ENCODE measurements at regions not wholly inside any gene's neighbourhood (a gene's known extent, or its start where the extent isn't known, plus 50 kb on each side); places are given as distances from the start of the nearest gene placed in this dataset.
"Not testable (repeated sequence)": the region's sequence is repeated elsewhere in the genome, so short reads cannot be mapped to it uniquely, and the experiment has no call there.

GRCh38 chr15:38130205-38130567 is 122.5 kb upstream of the SPRED1 start:
- DNase-seq (ENCODE audit: low read depth) (peak; percentile 44), FAIRE-seq (no peak)
- no peak for TF ChIP-seq CTCF (IDR thresholded peaks at IDR 0.05; ENCODE audit: insufficient read depth, low read length, severe bottlenecking)
- Histone ChIP-seq H3K4me3 (ENCODE audit: low read depth, low read length) (no peak overlapping the region), H3K27me3 (ENCODE audit: control insufficient read depth, insufficient read depth, low read length) (no peaks in the 10 kb centered on the region), H3K36me3 (ENCODE audit: control insufficient read depth, insufficient read depth, low read length) (no peaks in the 10 kb centered on the region)

GRCh38 chr15:38130740-38131498 is 121.7 kb upstream of the SPRED1 start:
- no peaks in the 10 kb centered on the region for H3K36me3 ChIP-seq (ENCODE audit: control insufficient read depth, insufficient read depth, low read length)
- FAIRE-seq (peak; percentile 13), DNase-seq (ENCODE audit: low read depth) (peak; percentile 88)
- no peak overlapping the region for H3K4me3 ChIP-seq (ENCODE audit: low read depth, low read length)
- TF ChIP-seq CTCF (IDR thresholded peaks at IDR 0.05; ENCODE audit: insufficient read depth, low read length, severe bottlenecking), result no peak
- H3K27me3 ChIP-seq (ENCODE audit: control insufficient read depth, insufficient read depth, low read length), result no peaks in the 10 kb centered on the region

GRCh38 chr15:38134252-38134651 is 118.4 kb upstream of the SPRED1 start:
- no peaks in the 10 kb centered on the region for H3K27me3 ChIP-seq (ENCODE audit: control insufficient read depth, insufficient read depth, low read length)
- no peak overlapping the region for H3K4me3 ChIP-seq (ENCODE audit: low read depth, low read length)
- DNase-seq (ENCODE audit: low read depth) (no peak), FAIRE-seq (no peak)
- no peak for TF ChIP-seq CTCF (IDR thresholded peaks at IDR 0.05; ENCODE audit: insufficient read depth, low read length, severe bottlenecking)
- no peaks in the 10 kb centered on the region for H3K36me3 ChIP-seq (ENCODE audit: control insufficient read depth, insufficient read depth, low read length)

GRCh38 chr15:38142195-38142594 is 110.4 kb upstream of the SPRED1 start:
- not testable (repeated sequence) for H3K4me3 ChIP-seq (ENCODE audit: low read depth, low read length); FAIRE-seq; H3K36me3 ChIP-seq (ENCODE audit: control insufficient read depth, insufficient read depth, low read length); H3K27me3 ChIP-seq (ENCODE audit: control insufficient read depth, insufficient read depth, low read length); DNase-seq (ENCODE audit: low read depth)

GRCh38 chr15:38144921-38145320 is 107.7 kb upstream of the SPRED1 start:
- no peaks in the 10 kb centered on the region for H3K27me3 ChIP-seq (ENCODE audit: control insufficient read depth, insufficient read depth, low read length)
- TF ChIP-seq CTCF (IDR thresholded peaks at IDR 0.05; ENCODE audit: insufficient read depth, low read length, severe bottlenecking), result no peak
- peak; percentile 22 for DNase-seq (ENCODE audit: low read depth)

GRCh38 chr15:38145651-38146111 is 107.0 kb upstream of the SPRED1 start:
- Histone ChIP-seq H3K36me3 (ENCODE audit: control insufficient read depth, insufficient read depth, low read length) (no peaks in the 10 kb centered on the region), H3K4me3 (ENCODE audit: low read depth, low read length) (no peak overlapping the region), H3K27me3 (ENCODE audit: control insufficient read depth, insufficient read depth, low read length) (no peaks in the 10 kb centered on the region)
- TF ChIP-seq CTCF (IDR thresholded peaks at IDR 0.05; ENCODE audit: insufficient read depth, low read length, severe bottlenecking), result no peak
- FAIRE-seq (no peak), DNase-seq (ENCODE audit: low read depth) (no peak)

More at GRCh38 chr15:38144921-38145320, 107.7 kb upstream of the SPRED1 start:
- Histone ChIP-seq H3K4me3 (ENCODE audit: low read depth, low read length) (no peak overlapping the region), H3K36me3 (ENCODE audit: control insufficient read depth, insufficient read depth, low read length) (no peaks in the 10 kb centered on the region)
- no peak for FAIRE-seq
